Natural killer cell (primary cell): ENCODE measurements at regions not wholly inside any gene's neighbourhood (a gene's known extent, or its start where the extent isn't known, plus 50 kb on each side); places are given as distances from the start of the nearest gene placed in this dataset.

Experiments used
- ATAC-seq, 3 donors: fragments of 150-1000 bp in 2 of 3; fragments of 200-7000 bp in 1 of 3; cut with Tn5 transposase; 1 replicate in 1 of 3; 2 replicates in 2 of 3; pipeline ENCODE4 v1.10.0; 2021; ENCODE audit warnings: mild to moderate bottlenecking in 2 of 3, moderate library complexity in 2 of 3
- DNase-seq, 2 donors: peaks; one replicate each; pipeline versions ENCODE4 v3.0.0 to v3.0.0-alpha.2; 2013 to 2021; ENCODE audit warnings: mixed read lengths in 1 of 2
- H3K27ac ChIP-seq: one replicate; pipeline ENCODE4 v1.5.1; 2013; ENCODE audit warnings: mild to moderate bottlenecking, low read length
- H3K27me3 ChIP-seq: one replicate; pipeline ENCODE4 v1.6.1; 2013; ENCODE audit warnings: low read length; ENCODE audit not compliant: control insufficient read depth, insufficient read depth
- H3K36me3 ChIP-seq: one replicate; pipeline ENCODE4 v1.6.1; 2013; ENCODE audit warnings: low read length; ENCODE audit not compliant: control insufficient read depth, insufficient read depth
- H3K4me1 ChIP-seq: one replicate; pipeline ENCODE4 v1.6.1; 2013; ENCODE audit warnings: low read length; ENCODE audit not compliant: control insufficient read depth, insufficient read depth
- H3K4me3 ChIP-seq: one replicate; pipeline ENCODE4 v1.5.1; 2013; ENCODE audit warnings: low read length
- H3K9me3 ChIP-seq: one replicate; pipeline ENCODE4 v1.6.1; 2013; ENCODE audit warnings: low read length; ENCODE audit not compliant: control insufficient read depth, insufficient read depth
- H3K27ac Mint-ChIP-seq, 2 donors: one replicate each; pipeline ENCODE4 v1.8.0; 2022; ENCODE audit warnings: mild to moderate bottlenecking in 2 of 2, mixed read lengths in 2 of 2, moderate library complexity in 1 of 2
- H3K27me3 Mint-ChIP-seq, 2 donors: one replicate each; pipeline ENCODE4 v1.8.0; 2022; ENCODE audit warnings: low read depth in 2 of 2, mixed read lengths in 2 of 2
- H3K36me3 Mint-ChIP-seq: one replicate; pipeline ENCODE4 v1.8.0; 2022; ENCODE audit warnings: mixed read lengths
- H3K4me1 Mint-ChIP-seq, 2 donors: one replicate each; pipeline ENCODE4 v1.8.0; 2022; ENCODE audit warnings: mixed read lengths in 2 of 2
- H3K4me3 Mint-ChIP-seq: one replicate; pipeline ENCODE4 v1.8.0; 2022; ENCODE audit warnings: mild to moderate bottlenecking, moderate library complexity, mixed read lengths
- H3K9me3 Mint-ChIP-seq, 2 donors: one replicate each; pipeline ENCODE4 v1.8.0; 2022; ENCODE audit warnings: mixed read lengths in 2 of 2
- CTCF ChIP-seq: fragments of 200-600 bp; IDR thresholded peaks from one replicate; pipeline ENCODE4 v1.8.0; 2022; ENCODE audit warnings: antibody characterized with exemption
- WGBS: methylation state at CpG from one replicate; pipeline ENCODE4 v1.1.7; 2013; ENCODE audit warnings: missing lambda C conversion rate; ENCODE audit not compliant: insufficient coverage; 5-methylcytosine and 5-hydroxymethylcytosine counted together
- intact Hi-C: fragments of 100-400 bp; cut with micrococcal nuclease; formaldehyde crosslinking; loops from one replicate; pipeline ENCODE4 v1.14.2; 2022

GRCh38 chr1:59113876-59114457 lies 182.9 kb upstream of the FGGY start:
- Mint-ChIP-seq H3K4me3 (no peak overlapping the region), H3K36me3 (no peaks in the 10 kb centered on the region), H3K27ac (no peak overlapping the region), H3K4me1 (no peaks in the 10 kb centered on the region), H3K9me3 (no peaks in the 10 kb centered on the region), H3K27me3 (peaks cover 12 to 27% of the 10 kb centered on the region in 2 donors)
- no peaks in the 10 kb centered on the region for H3K4me1 ChIP-seq
- H3K27me3 ChIP-seq, result no peaks in the 10 kb centered on the region
- H3K36me3 ChIP-seq, result no peaks in the 10 kb centered on the region
- intact Hi-C loops, result no loop called here
- H3K27ac ChIP-seq, result no peak overlapping the region
- DNase-seq (no peak), ATAC-seq (no peak)
- TF ChIP-seq CTCF, result no peak
- H3K4me3 ChIP-seq, result no peak overlapping the region
- no peaks in the 10 kb centered on the region for H3K9me3 ChIP-seq
- WGBS, result 89% methylated on average over 1 of the region's 1 CpG

GRCh38 chr1:59115865-59116264 lies 181.0 kb upstream of the FGGY start:
- intact Hi-C loops, result no loop called here
- H3K4me1 ChIP-seq, result no peaks in the 10 kb centered on the region
- TF ChIP-seq CTCF, result no peak
- Mint-ChIP-seq H3K36me3 (no peaks in the 10 kb centered on the region), H3K4me3 (no peak overlapping the region), H3K4me1 (no peaks in the 10 kb centered on the region), H3K27me3 (peaks cover 15 to 32% of the 10 kb centered on the region in 2 donors), H3K9me3 (no peaks in the 10 kb centered on the region), H3K27ac (no peak overlapping the region)
- H3K4me3 ChIP-seq, result no peak overlapping the region
- H3K36me3 ChIP-seq, result no peaks in the 10 kb centered on the region
- H3K27ac ChIP-seq, result no peak overlapping the region
- ATAC-seq (no peak), DNase-seq (no peak)
- no peaks in the 10 kb centered on the region for H3K27me3 ChIP-seq
- WGBS, result 93% methylated on average over 2 of the region's 2 CpGs
- H3K9me3 ChIP-seq, result no peaks in the 10 kb centered on the region

- H3K27me3 Mint-ChIP-seq, result peaks cover 22 to 44% of the 10 kb centered on the region in 2 donors
- H3K27ac ChIP-seq, result no peak overlapping the region
- H3K36me3 ChIP-seq, result no peaks in the 10 kb centered on the region
- 88% methylated on average over 4 of the region's 4 CpGs for WGBS
- H3K9me3 Mint-ChIP-seq, result no peaks in the 10 kb centered on the region
- no peaks in the 10 kb centered on the region for H3K27me3 ChIP-seq
- intact Hi-C loops, result no loop called here
- no peaks in the 10 kb centered on the region for H3K9me3 ChIP-seq
- no peaks in the 10 kb centered on the region for H3K36me3 Mint-ChIP-seq
- DNase-seq, result no peak
- no peaks in the 10 kb centered on the region for H3K4me1 Mint-ChIP-seq
- H3K4me3 ChIP-seq, result no peak overlapping the region
- TF ChIP-seq CTCF, result no peak
- H3K27ac Mint-ChIP-seq, result no peak overlapping the region
- no peak for ATAC-seq
- no peak overlapping the region for H3K4me3 Mint-ChIP-seq
- H3K4me1 ChIP-seq, result no peaks in the 10 kb centered on the region
These were observed 179.9 kb upstream of the FGGY start for GRCh38 chr1:59116920-59117542.

GRCh38 chr1:59122527-59122926 lies 174.4 kb upstream of the FGGY start:
- H3K27me3 ChIP-seq, result peaks cover 22% of the 10 kb centered on the region
- Mint-ChIP-seq H3K4me3 (no peak overlapping the region), H3K4me1 (peaks cover 14 to 18% of the 10 kb centered on the region in 2 donors), H3K9me3 (no peaks in the 10 kb centered on the region), H3K27ac (no peak overlapping the region), H3K36me3 (no peaks in the 10 kb centered on the region), H3K27me3 (peaks cover 44 to 71% of the 10 kb centered on the region in 2 donors)
- no peak for TF ChIP-seq CTCF
- peaks cover 12% of the 10 kb centered on the region for H3K4me1 ChIP-seq
- ATAC-seq (no peak), DNase-seq (no peak)
- WGBS, result 69% methylated on average over 5 of the region's 5 CpGs
- no peak overlapping the region for H3K4me3 ChIP-seq
- no peaks in the 10 kb centered on the region for H3K36me3 ChIP-seq
- no peaks in the 10 kb centered on the region for H3K9me3 ChIP-seq
- intact Hi-C loops, result no loop called here
- H3K27ac ChIP-seq, result no peak overlapping the region
